OCI-LY7 (cell line): ENCODE measurements at regions not wholly inside any gene's neighbourhood (a gene's known extent, or its start where the extent isn't known, plus 50 kb on each side); places are given as distances from the start of the nearest gene placed in this dataset.

Source experiments
- EZH2phosphoT487 ChIP-seq: fragments of 200-600 bp; sonication (generic); IDR thresholded peaks from 2 replicates; pipeline ENCODE4 v1.6.1; 2018; ENCODE audit warnings: low read depth, borderline replicate concordance, mild to moderate bottlenecking, mixed run types, antibody characterized with exemption, low read length, moderate library complexity, mixed read lengths
- TF ChIP-seq, protein P1 (sequence below): fragments of 200-600 bp; sonication (generic); conservative IDR thresholded peaks from 2 replicates; pipeline ENCODE4 v1.5.1; 2014; ENCODE audit warnings: mild to moderate bottlenecking, antibody characterized with exemption, low read length, moderate library complexity, mixed read lengths

DNA sequence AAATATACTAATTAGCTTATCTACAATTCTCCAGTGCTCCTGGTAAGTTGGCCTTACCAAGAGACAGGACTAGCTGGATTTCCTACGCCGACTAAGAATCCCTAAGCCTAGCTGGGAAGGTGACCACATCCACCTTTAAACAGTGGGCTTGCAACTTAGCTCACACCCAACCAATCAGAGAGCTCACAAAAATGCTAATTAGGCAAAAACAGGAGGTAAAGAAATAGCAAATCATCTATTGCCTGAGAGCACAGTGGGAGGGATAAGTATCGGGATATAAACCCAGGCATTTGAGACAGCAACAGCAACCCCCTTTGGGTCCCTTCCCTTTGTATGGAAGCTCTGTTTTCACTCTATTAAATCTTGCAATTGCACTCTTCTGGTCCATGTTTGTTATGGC, 1025.0 kb downstream of the RAB28 start:
- TF ChIP-seq, protein P1, sequence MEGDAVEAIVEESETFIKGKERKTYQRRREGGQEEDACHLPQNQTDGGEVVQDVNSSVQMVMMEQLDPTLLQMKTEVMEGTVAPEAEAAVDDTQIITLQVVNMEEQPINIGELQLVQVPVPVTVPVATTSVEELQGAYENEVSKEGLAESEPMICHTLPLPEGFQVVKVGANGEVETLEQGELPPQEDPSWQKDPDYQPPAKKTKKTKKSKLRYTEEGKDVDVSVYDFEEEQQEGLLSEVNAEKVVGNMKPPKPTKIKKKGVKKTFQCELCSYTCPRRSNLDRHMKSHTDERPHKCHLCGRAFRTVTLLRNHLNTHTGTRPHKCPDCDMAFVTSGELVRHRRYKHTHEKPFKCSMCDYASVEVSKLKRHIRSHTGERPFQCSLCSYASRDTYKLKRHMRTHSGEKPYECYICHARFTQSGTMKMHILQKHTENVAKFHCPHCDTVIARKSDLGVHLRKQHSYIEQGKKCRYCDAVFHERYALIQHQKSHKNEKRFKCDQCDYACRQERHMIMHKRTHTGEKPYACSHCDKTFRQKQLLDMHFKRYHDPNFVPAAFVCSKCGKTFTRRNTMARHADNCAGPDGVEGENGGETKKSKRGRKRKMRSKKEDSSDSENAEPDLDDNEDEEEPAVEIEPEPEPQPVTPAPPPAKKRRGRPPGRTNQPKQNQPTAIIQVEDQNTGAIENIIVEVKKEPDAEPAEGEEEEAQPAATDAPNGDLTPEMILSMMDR, result no peak
- TF ChIP-seq EZH2phosphoT487, result no peak
